MM.1S (cell line): ENCODE measurements at regions not wholly inside any gene's neighbourhood (a gene's known extent, or its start where the extent isn't known, plus 50 kb on each side); places are given as distances from the start of the nearest gene placed in this dataset.

ENCODE experiments used
- CTCF ChIP-seq: fragments of 300-600 bp; sonication (generic); IDR thresholded peaks from 2 replicates; pipeline ENCODE4 v1.5.1; 2016; ENCODE audit warnings: antibody characterized with exemption, low read length, mixed read lengths
- EZH2 ChIP-seq: fragments of 300-600 bp; sonication (generic); optimal IDR thresholded peaks from 2 replicates; pipeline ENCODE3; 2017; ENCODE audit warnings: low read depth, mild to moderate bottlenecking, antibody characterized with exemption, low read length, mixed read lengths
- EZH2phosphoT487 ChIP-seq: fragments of 300-600 bp; sonication (generic); IDR thresholded peaks from 2 replicates; pipeline ENCODE4 v1.6.1; 2018; ENCODE audit warnings: antibody characterized with exemption, low read length

GRCh38 chr16:35569413-35569812 lies 2110.0 kb downstream of the TP53TG3F start:
- TF ChIP-seq CTCF = no peak
- TF ChIP-seq EZH2phosphoT487 = no peak
- no peak for TF ChIP-seq EZH2
